ENCODE measurements at regions not wholly inside any gene's neighbourhood (a gene's known extent, or its start where the extent isn't known, plus 50 kb on each side); places are given as distances from the start of the nearest gene placed in this dataset.

- H3K9me3 Mint-ChIP-seq (ENCODE audit: unreplicated experiment): no peaks in the 10 kb centered on the region
- BruUV-seq (replicated peaks): no TSS peak
- no peaks in the 10 kb centered on the region for H3K36me3 Mint-ChIP-seq (ENCODE audit: insufficient read depth, unreplicated experiment)
- Histone ChIP-seq H3K4me1 (peaks cover 26% of the 10 kb centered on the region), H3K36me3 (ENCODE audit: control insufficient read depth, insufficient read depth, low read length) (no peaks in the 10 kb centered on the region), H3K27me3 (replicated peaks; ENCODE audit: control insufficient read depth, insufficient read depth, low read length) (no peaks in the 10 kb centered on the region), H3K4me3 (ENCODE audit: low read depth, low read length) (no peak overlapping the region), H3K9me3 (no peaks in the 10 kb centered on the region)
- no peak for DNase-seq
- CTCF ChIA-PET: no interaction called here
- H3K27me3 Mint-ChIP-seq (ENCODE audit: insufficient read depth, unreplicated experiment): no peaks in the 10 kb centered on the region
- H3K4me3 Mint-ChIP-seq (ENCODE audit: unreplicated experiment): no peak overlapping the region
- no peak overlapping the region for H3K27ac Mint-ChIP-seq (ENCODE audit: unreplicated experiment)
- TF ChIP-seq CTCF (IDR thresholded peaks at IDR 0.05; ENCODE audit: insufficient read depth in 1 of 2, low read depth in 1 of 2, low read length in 1 of 2, severe bottlenecking in 1 of 2, unreplicated experiment in 1 of 2): no peak
- H3K4me1 Mint-ChIP-seq (ENCODE audit: low read depth, unreplicated experiment): peaks cover 22% of the 10 kb centered on the region
- intact Hi-C loops (cut with micrococcal nuclease; ENCODE audit: unreplicated experiment): no loop called here
- POLR2A ChIA-PET: no interaction called here
These were observed 102.2 kb upstream of the MBNL2 start for GRCh38 chr13:97119943-97120342.

GRCh38 chr13:97120346-97120745 is 101.8 kb upstream of the MBNL2 start:
- Mint-ChIP-seq H3K4me1 (ENCODE audit: low read depth, unreplicated experiment) (peaks cover 25% of the 10 kb centered on the region), H3K27me3 (ENCODE audit: insufficient read depth, unreplicated experiment) (no peaks in the 10 kb centered on the region), H3K27ac (ENCODE audit: unreplicated experiment) (no peak overlapping the region), H3K4me3 (ENCODE audit: unreplicated experiment) (no peak overlapping the region), H3K9me3 (ENCODE audit: unreplicated experiment) (no peaks in the 10 kb centered on the region), H3K36me3 (ENCODE audit: insufficient read depth, unreplicated experiment) (no peaks in the 10 kb centered on the region)
- no peak for DNase-seq
- CTCF ChIA-PET: no interaction called here
- H3K9me3 ChIP-seq: no peaks in the 10 kb centered on the region
- POLR2A ChIA-PET: no interaction called here
- peaks cover 30% of the 10 kb centered on the region for H3K4me1 ChIP-seq
- intact Hi-C loops (cut with micrococcal nuclease; ENCODE audit: unreplicated experiment): no loop called here
- no TSS peak for BruUV-seq (replicated peaks)
- no peaks in the 10 kb centered on the region for H3K27me3 ChIP-seq (replicated peaks; ENCODE audit: control insufficient read depth, insufficient read depth, low read length)
- no peak overlapping the region for H3K4me3 ChIP-seq (ENCODE audit: low read depth, low read length)
- TF ChIP-seq CTCF (IDR thresholded peaks at IDR 0.05; ENCODE audit: insufficient read depth in 1 of 2, low read depth in 1 of 2, low read length in 1 of 2, severe bottlenecking in 1 of 2, unreplicated experiment in 1 of 2): no peak
- H3K36me3 ChIP-seq (ENCODE audit: control insufficient read depth, insufficient read depth, low read length): no peaks in the 10 kb centered on the region

GRCh38 chr13:97120976-97121375 is 101.2 kb upstream of the MBNL2 start:
- Mint-ChIP-seq H3K4me3 (ENCODE audit: unreplicated experiment) (no peak overlapping the region), H3K9me3 (ENCODE audit: unreplicated experiment) (no peaks in the 10 kb centered on the region), H3K27ac (ENCODE audit: unreplicated experiment) (no peak overlapping the region), H3K27me3 (ENCODE audit: insufficient read depth, unreplicated experiment) (no peaks in the 10 kb centered on the region), H3K36me3 (ENCODE audit: insufficient read depth, unreplicated experiment) (no peaks in the 10 kb centered on the region), H3K4me1 (ENCODE audit: low read depth, unreplicated experiment) (peaks cover 31% of the 10 kb centered on the region)
- ChIA-PET CTCF (no interaction called here), POLR2A (no interaction called here)
- H3K27me3 ChIP-seq (replicated peaks; ENCODE audit: control insufficient read depth, insufficient read depth, low read length): no peaks in the 10 kb centered on the region
- H3K4me1 ChIP-seq: peaks cover 34% of the 10 kb centered on the region
- no peak overlapping the region for H3K4me3 ChIP-seq (ENCODE audit: low read depth, low read length)
- H3K9me3 ChIP-seq: no peaks in the 10 kb centered on the region
- H3K36me3 ChIP-seq (ENCODE audit: control insufficient read depth, insufficient read depth, low read length): no peaks in the 10 kb centered on the region
- DNase-seq: no peak
- intact Hi-C loops (cut with micrococcal nuclease; ENCODE audit: unreplicated experiment): no loop called here
- BruUV-seq (replicated peaks): no TSS peak
- TF ChIP-seq CTCF (IDR thresholded peaks at IDR 0.05; ENCODE audit: insufficient read depth in 1 of 2, low read depth in 1 of 2, low read length in 1 of 2, severe bottlenecking in 1 of 2, unreplicated experiment in 1 of 2): no peak
